ENCODE measurements at regions not wholly inside any gene's neighbourhood (a gene's known extent, or its start where the extent isn't known, plus 50 kb on each side); places are given as distances from the start of the nearest gene placed in this dataset.
"Not testable (repeated sequence)": the region's sequence is repeated elsewhere in the genome, so short reads cannot be mapped to it uniquely, and the experiment has no call there.

GRCh38 chr18:56443166-56443907 is 195.1 kb downstream of the TXNL1 start:
- no peak for DNase-seq (ENCODE audit: low read depth)

- not testable (repeated sequence) for DNase-seq (ENCODE audit: low read depth)
These were observed 199.9 kb downstream of the TXNL1 start for GRCh38 chr18:56438480-56438879.

DNA sequence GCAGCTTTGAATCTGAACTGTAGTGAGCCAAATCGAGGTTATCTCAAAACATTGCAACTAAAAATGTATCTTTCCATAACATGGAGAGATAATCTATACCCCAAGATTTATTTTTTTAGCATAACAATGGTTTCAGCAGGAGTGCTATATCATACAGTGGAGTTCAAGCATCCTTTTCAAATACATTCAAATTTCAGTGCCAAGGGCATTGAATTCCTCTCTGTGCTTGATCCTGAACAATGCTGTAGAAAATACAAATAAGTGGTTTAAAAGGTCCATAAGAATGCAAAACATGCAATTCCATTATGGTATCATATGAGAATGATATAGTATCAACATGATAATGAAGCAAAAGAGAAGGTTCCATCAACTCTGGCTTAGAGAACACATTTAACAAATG is 201.7 kb downstream of the TXNL1 start:
- DNase-seq (ENCODE audit: low read depth): no peak

GRCh38 chr18:56433919-56434318 is 204.5 kb downstream of the TXNL1 start:
- no peak for DNase-seq (ENCODE audit: low read depth)

GRCh38 chr18:56431551-56431950 is 206.8 kb downstream of the TXNL1 start:
- DNase-seq (ENCODE audit: low read depth): no peak

DNA sequence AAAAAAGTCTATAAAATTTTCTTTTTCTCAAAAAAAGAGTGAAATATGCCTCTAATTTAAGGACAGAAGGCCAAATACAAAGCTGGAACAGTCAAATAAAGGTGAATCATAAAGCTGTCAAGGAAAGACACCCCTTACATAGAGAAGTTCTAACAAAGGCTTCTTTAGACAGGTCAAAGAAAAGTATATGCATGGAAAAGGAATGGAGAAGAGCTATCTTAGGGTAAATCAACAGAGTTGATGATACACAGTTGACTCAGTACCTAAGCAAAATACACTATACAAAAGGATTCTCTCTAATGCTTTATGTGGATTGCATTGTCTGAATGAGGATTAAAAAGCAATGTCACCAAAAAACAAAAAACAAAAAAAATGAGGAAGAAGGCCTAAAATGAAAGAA is 214.8 kb downstream of the TXNL1 start:
- DNase-seq (ENCODE audit: low read depth): no peak

DNA sequence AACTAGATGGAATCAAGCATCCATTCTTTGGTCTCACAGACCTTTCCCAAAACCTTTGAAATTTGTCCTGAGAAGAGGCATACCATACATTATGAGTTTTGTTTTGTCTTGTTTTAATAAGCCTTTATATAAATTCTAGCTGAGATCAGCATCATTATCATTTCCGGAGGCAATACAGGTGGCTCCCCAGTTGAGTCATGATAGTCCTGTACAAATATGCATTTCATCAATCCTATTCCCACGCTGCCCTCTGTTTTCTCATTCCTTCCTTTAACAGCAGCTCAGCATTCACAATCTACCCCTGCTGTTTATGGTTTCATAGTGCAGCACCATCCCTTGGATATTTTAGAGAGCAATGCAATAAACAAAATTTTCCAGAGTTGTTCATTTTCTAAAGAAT is 216.7 kb downstream of the TXNL1 start:
- no peak for DNase-seq (ENCODE audit: low read depth)

- DNase-seq (ENCODE audit: low read depth): not testable (repeated sequence)
These were observed 217.5 kb downstream of the TXNL1 start for GRCh38 chr18:56420868-56421267.

- DNase-seq (ENCODE audit: low read depth): no peak
These were observed 224.0 kb downstream of the TXNL1 start for GRCh38 chr18:56414357-56414756.

DNA sequence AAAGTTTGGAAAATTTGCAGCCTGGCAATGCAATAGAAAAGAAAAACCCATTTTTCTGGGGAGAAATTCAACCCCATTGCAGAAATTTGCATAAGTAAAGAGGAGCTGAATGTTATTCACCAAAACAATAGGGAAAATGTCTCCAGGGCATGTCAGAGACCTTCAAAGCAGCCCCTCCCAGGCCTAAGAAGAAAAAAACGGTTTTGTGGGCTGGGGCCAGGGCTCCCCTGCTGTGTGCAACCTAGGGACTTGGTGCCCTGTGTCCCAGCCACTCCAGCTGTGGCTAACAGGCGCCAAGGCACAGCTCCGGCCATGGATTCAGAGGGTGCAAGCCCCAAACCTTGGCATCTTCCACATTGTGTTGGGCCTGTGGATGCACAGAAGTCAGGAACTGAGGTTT is 224.5 kb downstream of the TXNL1 start:
- no peak for DNase-seq (ENCODE audit: low read depth)

DNA sequence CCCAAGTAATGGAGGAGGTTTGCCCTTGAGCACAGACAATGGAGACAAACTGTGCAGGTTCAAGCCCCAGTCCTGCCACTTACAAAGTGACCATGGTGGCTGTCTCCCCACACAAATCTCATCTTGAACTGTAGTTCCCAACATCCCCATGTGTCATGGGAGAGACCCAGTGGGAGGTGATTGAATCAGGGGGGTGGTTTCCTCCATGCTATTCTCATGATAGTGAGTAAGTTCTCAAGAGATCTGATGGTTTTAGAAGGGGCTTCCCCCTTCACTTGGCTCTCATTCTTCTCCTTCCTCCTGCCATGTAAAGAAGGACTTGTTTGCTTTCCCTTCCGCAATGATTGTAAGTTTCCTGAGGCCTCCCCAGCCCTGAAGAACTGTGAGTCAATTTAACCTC is 225.4 kb downstream of the TXNL1 start:
- no peak for DNase-seq (ENCODE audit: low read depth)

DNA sequence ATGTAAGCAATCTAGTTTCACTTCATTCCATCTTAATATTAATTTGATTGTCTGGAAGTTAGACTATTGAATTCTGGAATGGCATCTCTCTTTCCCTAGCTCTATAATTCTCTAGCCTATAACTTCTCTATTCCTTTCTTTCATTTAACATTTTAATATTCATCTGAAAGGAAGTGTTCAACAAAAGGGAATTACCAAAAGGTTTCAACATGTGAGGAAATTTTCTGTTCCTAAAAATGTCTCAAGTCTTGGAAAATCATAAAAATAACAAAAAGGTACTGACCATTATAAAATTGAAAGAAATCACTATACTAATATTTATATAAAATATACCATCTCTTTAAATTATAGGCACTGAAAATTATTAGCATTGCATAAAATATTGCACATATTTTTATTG is 228.7 kb downstream of the TXNL1 start:
- no peak for DNase-seq (ENCODE audit: low read depth)

DNA sequence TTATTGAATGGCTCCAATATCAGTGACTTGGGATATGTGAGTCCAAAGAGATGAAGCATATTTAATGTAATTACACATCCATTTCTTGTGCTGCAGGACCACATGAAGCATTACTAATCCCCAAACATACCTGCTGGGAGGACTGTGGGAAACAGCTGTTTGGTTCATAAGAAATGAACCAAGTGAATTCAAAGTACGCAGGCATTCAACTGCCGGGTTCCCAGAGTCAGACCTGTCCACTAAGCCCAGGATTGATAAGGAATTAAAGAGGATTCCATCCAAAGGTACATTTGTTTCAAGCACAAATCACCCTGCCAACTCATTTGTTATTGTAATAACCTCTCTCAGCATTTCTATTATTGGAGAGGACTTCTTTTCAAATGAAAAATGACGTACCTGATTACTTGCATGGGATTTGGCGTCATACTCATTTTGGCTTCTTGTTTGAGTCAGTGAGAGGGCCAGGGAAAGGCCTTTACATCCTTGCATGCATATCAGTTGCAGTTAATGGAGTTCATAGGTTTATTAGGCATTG is 230.7 kb downstream of the TXNL1 start:
- DNase-seq (ENCODE audit: low read depth): no peak

DNA sequence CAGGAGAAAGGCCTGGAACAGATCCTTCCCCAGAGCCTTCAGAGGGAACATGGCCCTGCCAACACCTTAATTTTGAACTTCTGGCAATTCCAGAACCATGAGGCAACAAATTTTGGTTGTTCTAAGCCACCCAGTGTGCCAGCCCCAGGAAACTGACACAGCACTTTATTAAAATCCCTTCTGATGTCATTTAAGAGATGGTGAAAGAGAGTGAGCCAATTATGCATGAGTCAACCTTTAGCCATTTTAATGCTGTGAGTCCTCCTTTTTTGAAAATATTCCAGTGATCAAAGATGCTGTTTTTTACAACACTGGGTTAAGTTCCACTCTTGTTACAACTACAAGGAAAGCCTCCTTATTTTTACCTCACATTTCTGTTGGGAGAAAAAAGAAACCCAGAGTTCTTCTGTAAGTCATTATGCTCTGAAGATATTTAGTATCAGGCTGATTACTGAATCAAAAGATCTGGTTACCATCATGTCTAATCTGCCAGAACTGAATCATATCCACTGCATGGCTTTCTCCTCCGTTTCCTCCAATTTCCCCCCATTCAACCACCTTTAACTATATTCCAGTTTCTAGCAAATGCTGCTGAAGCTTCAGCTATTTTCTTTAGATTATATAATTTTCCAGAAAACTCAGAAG is 235.4 kb downstream of the TXNL1 start:
- DNase-seq (ENCODE audit: low read depth): no peak

- DNase-seq (ENCODE audit: low read depth): no peak
These were observed 244.5 kb downstream of the TXNL1 start for GRCh38 chr18:56393870-56394269.

- no peak for DNase-seq (ENCODE audit: low read depth)
These were observed 246.3 kb downstream of the TXNL1 start for GRCh38 chr18:56391931-56392590.

GRCh38 chr18:56390626-56391025 is 247.8 kb downstream of the TXNL1 start:
- DNase-seq (ENCODE audit: low read depth): no peak

DNA sequence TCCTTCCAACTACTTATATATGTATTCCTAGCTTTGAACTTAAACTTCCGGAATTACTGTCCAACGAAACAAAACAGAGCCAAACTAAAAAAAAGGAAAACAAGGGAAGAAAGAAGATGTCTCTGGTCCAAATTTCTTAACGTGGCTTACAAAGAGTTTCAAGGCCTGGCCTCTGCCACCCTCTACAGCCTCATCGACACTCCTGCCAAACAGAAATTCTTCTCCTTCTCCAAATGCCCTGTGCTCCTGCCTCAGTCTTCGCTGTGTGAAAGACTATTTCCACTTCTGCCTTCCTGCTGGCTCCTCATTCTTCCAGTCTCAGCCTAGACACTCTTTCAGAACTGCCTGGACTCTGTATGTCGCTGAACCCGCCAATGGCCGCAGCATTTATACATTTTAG is 249.2 kb downstream of the TXNL1 start:
- DNase-seq (ENCODE audit: low read depth): no peak

DNA sequence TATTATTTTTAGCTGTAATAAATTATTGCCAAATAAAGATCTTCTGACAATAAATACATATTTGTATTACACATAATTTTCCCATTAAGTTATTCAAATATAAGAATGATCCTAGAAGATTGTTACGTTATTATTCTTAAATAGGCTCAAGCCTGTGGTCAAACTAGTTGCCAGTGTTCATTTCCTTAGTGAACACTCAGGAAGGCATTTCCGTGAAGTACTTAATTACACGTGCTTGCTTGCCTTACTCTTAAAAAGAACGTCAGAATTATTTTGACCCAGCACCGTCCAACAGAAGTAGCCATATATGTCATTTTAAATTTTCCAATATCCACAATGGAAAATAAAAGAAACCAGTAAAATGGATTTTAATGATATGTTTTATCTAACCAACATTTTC is 249.8 kb downstream of the TXNL1 start:
- DNase-seq (ENCODE audit: low read depth): no peak

DNA sequence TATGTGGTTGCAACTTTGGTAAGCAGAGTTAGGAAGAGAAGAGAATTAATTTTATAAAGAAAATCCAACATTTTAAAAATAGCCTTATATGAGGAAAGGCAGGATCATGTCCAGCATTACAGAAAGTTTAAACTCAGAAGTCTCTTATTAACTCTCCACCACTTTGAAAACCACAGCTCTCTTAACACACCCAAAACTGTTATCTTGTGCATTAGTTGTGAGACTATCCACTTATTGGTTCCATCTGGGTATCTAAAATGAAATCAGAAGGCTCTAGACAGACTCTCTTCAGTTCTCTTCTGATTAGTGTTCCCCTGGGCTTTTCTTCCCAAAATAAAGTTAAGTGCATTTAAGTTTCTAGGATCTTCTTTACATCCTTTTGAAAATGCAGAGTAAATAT is 251.5 kb downstream of the TXNL1 start:
- no peak for DNase-seq (ENCODE audit: low read depth)

- no peak for DNase-seq (ENCODE audit: low read depth)
These were observed 255.0 kb downstream of the TXNL1 start for GRCh38 chr18:56383349-56383748.

GRCh38 chr18:56382541-56382940 is 255.9 kb downstream of the TXNL1 start:
- DNase-seq (ENCODE audit: low read depth): no peak

DNA sequence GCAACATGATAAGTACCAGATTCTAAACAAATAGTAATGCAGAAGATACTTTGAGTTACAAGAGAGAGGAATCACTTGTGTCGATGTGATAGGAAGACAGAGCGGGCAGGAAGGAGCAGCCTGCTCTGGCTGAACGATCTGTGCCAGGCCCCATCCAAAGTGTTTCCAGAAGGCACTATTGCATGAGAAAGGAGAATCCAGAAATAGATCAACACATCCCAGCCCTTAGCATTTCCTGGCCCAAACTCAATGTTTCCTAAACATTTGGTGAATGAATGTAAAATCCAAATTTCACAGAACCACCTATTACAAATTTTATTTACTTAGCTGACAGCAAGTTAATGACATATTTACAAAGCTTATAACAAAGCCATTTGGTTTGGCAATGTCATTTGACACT is 257.2 kb downstream of the TXNL1 start:
- no peak for DNase-seq (ENCODE audit: low read depth)

All from CMK (cell line).